GM12878 (cell line): ENCODE measurements at regions not wholly inside any gene's neighbourhood (a gene's known extent, or its start where the extent isn't known, plus 50 kb on each side); places are given as distances from the start of the nearest gene placed in this dataset.

Source experiments
- ATAC-seq: fragments of 200-7000 bp; cut with Tn5 transposase; 3 replicates; pipeline ENCODE4 v1.9.1; 2020; ENCODE audit warnings: mild to moderate bottlenecking, moderate library complexity
- BruUV-seq: library from RNA; stranded (reverse); fragments of 400-500 nt; replicated peaks from 2 replicates; lab custom pipeline; 2021; lab: Mats Ljungman, UMichigan
- CTCF ChIA-PET: fragments of 300-600 bp; sonication (Branson Sonifier 250); formaldehyde crosslinking; extraction: SDS; loops from one replicate; lab custom pipeline; 2021; ENCODE audit warnings: inconsistent platforms; lab: Yijun Ruan, JAX
- POLR2A ChIA-PET: fragments of 350-600 bp; formaldehyde crosslinking; extraction: SDS; loops from one replicate; lab custom pipeline; 2021; ENCODE audit warnings: inconsistent platforms; lab: Charles Lee
- RAD21 ChIA-PET: fragments of 300-600 bp; sonication (Branson Sonifier 250); formaldehyde crosslinking; loops from one replicate; lab custom pipeline; 2023; ENCODE audit warnings: antibody characterized with exemption; ENCODE audit not compliant: unreplicated experiment; lab: Charles Lee
- SMC1A ChIA-PET: fragments of 300-600 bp; sonication (Branson Sonifier 250); formaldehyde crosslinking; loops from one replicate; lab custom pipeline; 2023; ENCODE audit not compliant: unreplicated experiment, uncharacterized antibody; lab: Charles Lee
- DNase-seq: peaks from one replicate; pipeline ENCODE4 v3.0.0-alpha.2; 2011; ENCODE audit warnings: low read depth, low spot score
- FAIRE-seq: peaks from 3 replicates; lab custom pipeline; 2011; peaks lifted over from hg19 to GRCh38; lab: Jason Lieb, UNC
- H2AFZ ChIP-seq: 2 replicates; pipeline ENCODE4 v1.6.0; 2011; ENCODE audit warnings: low read depth, low read length, control low read depth; ENCODE audit not compliant: control insufficient read depth
- H3K27ac ChIP-seq: 2 replicates; pipeline ENCODE4 v1.5.1; 2011; ENCODE audit warnings: control low read depth; ENCODE audit not compliant: control insufficient read depth, insufficient read depth
- H3K27me3 ChIP-seq, 2 experiments: replicated peaks in 1 of 2; 2 replicates each; pipeline versions ENCODE4 v1.6.0 to v1.6.1; 2011; ENCODE audit warnings: low read length in 1 of 2; ENCODE audit not compliant: control insufficient read depth in 2 of 2, insufficient read depth in 2 of 2
- H3K36me3 ChIP-seq, 2 experiments: 2 replicates each; pipeline ENCODE4 v1.5.1; 2011; ENCODE audit warnings: low read length in 1 of 2; ENCODE audit not compliant: control insufficient read depth in 2 of 2, insufficient read depth in 2 of 2
- H3K4me1 ChIP-seq: 2 replicates; pipeline ENCODE4 v1.6.1; 2011; ENCODE audit warnings: mild to moderate bottlenecking, low read length, moderate library complexity, mixed read lengths; ENCODE audit not compliant: control insufficient read depth, insufficient read depth
- H3K4me2 ChIP-seq: 2 replicates; pipeline ENCODE4 v1.6.0; 2011; ENCODE audit warnings: control low read depth; ENCODE audit not compliant: control insufficient read depth, insufficient read depth
- H3K4me3 ChIP-seq: fragments of 200-600 bp; sonication (generic); 2 replicates; pipeline ENCODE4 v1.5.1; 2016
- H3K79me2 ChIP-seq: 2 replicates; pipeline ENCODE4 v1.6.0; 2011; ENCODE audit warnings: low read length; ENCODE audit not compliant: control insufficient read depth, insufficient read depth
- H3K9ac ChIP-seq: 2 replicates; pipeline ENCODE4 v1.8.0; 2011; ENCODE audit warnings: low read length, control low read depth, mixed read lengths; ENCODE audit not compliant: control insufficient read depth, insufficient read depth
- H3K9me3 ChIP-seq: replicated peaks from 3 replicates; pipeline ENCODE4 v1.5.1; 2011; ENCODE audit warnings: mild to moderate bottlenecking, low read length; ENCODE audit not compliant: control insufficient read depth, insufficient read depth
- H4K20me1 ChIP-seq: 2 replicates; pipeline ENCODE4 v1.6.0; 2011; ENCODE audit not compliant: control insufficient read depth, insufficient read depth
- BACH1 ChIP-seq: fragments of 450-650 bp; IDR thresholded peaks from 2 replicates; pipeline ENCODE4 v1.6.1; 2017; ENCODE audit warnings: mild to moderate bottlenecking, borderline replicate concordance
- ETV6 ChIP-seq, 2 experiments: fragments of 450-650 bp in 1 of 2; IDR thresholded peaks in 1 of 2; conservative IDR thresholded peaks in 1 of 2; 2 replicates each; pipeline ENCODE4 v1.6.1; 2014; ENCODE audit warnings: antibody characterized with exemption in 1 of 2, borderline replicate concordance in 1 of 2, low read depth in 1 of 2, mild to moderate bottlenecking in 1 of 2, moderate library complexity in 1 of 2
- HCFC1 ChIP-seq: fragments of 150-350 bp; IDR thresholded peaks from 2 replicates; pipeline ENCODE4 v1.6.1; 2014; ENCODE audit warnings: low read length
- HSF1 ChIP-seq: fragments of 150-350 bp; IDR thresholded peaks from 2 replicates; pipeline ENCODE4 v1.6.1; 2014; ENCODE audit warnings: mild to moderate bottlenecking, low read depth, low read length
- JUNB ChIP-seq: IDR thresholded peaks from 2 replicates; pipeline ENCODE4 v1.6.1; 2016; ENCODE audit warnings: antibody characterized with exemption, mild to moderate bottlenecking
- MTA2 ChIP-seq: fragments of 450-650 bp; IDR thresholded peaks from 2 replicates; pipeline ENCODE4 v1.6.1; 2016; ENCODE audit warnings: low read depth, mild to moderate bottlenecking, moderate library complexity
- NR2C1 ChIP-seq: fragments of 450-650 bp; IDR thresholded peaks from 2 replicates; pipeline ENCODE4 v1.6.1; 2017; ENCODE audit warnings: antibody characterized with exemption, mild to moderate bottlenecking, moderate library complexity
- POLR2AphosphoS5 ChIP-seq: IDR thresholded peaks from 2 replicates; pipeline ENCODE4 v1.6.1; 2011; ENCODE audit warnings: mild to moderate bottlenecking, low read length, inconsistent platforms
- SP1 ChIP-seq: IDR thresholded peaks from one replicate; pipeline ENCODE4 v1.6.1; 2011; ENCODE audit warnings: low read depth, low read length
- ZBTB40 ChIP-seq: fragments of 450-650 bp; IDR thresholded peaks from 2 replicates; pipeline ENCODE4 v1.6.1; 2016; ENCODE audit warnings: mild to moderate bottlenecking, moderate library complexity, borderline replicate concordance
- ZNF622 ChIP-seq: fragments of 450-650 bp; IDR thresholded peaks from 2 replicates; pipeline ENCODE4 v1.6.1; 2017; ENCODE audit warnings: mild to moderate bottlenecking, inconsistent platforms
- WGBS: methylation state at CpG from one replicate; pipeline ENCODE4 v1.1.6; 2016; ENCODE audit warnings: low lambda C conversion rate; ENCODE audit not compliant: insufficient replicate concordance, insufficient coverage; ENCODE audit errors: missing lambda C conversion rate; 5-methylcytosine and 5-hydroxymethylcytosine counted together
- in situ Hi-C: fragments of 300-500 bp; cut with MboI; formaldehyde crosslinking; loops from 9 replicates; pipeline ENCODE4 v1.14.3; 2018; ENCODE audit warnings: mixed read lengths
- intact Hi-C: fragments of 100-400 bp; cut with micrococcal nuclease; formaldehyde crosslinking; loops from one replicate; pipeline ENCODE4 v1.14.2; 2022; ENCODE audit not compliant: unreplicated experiment

DNA sequence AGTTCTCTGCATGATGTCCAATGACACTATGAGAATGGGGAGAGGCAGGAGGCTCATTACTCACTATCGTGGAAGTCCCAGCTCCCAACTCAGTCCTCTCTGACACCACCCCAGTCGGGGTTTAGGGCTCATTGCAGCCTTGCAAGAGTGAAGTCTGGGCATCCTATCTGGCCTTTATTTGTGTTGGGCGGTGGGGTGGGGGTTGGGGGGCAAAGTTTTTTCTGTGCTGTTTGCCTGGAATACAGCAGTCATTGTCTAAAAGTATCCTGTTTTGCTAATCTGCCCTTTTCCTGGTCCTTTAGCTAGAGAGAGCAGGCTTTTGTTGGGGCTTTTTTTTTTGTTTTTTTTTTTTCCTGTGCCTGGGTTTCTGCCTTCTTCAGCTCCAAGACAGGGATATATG is 174.2 kb downstream of the MYLK4 start:
- in situ Hi-C loops: no loop called here
- no peaks in the 10 kb centered on the region for H3K4me1 ChIP-seq
- RAD21 ChIA-PET: no interaction called here
- ATAC-seq (no peak), FAIRE-seq (no peak), DNase-seq (no peak)
- H3K27ac ChIP-seq: no peak overlapping the region
- H4K20me1 ChIP-seq: no peaks in the 10 kb centered on the region
- TF ChIP-seq ETV6 (conservative IDR thresholded peaks at IDR 0.05 in 1 of 2, IDR thresholded peaks at IDR 0.05 in 1 of 2; ENCODE audit: borderline replicate concordance in 1 of 2, low read depth in 1 of 2) (no peak), JUNB (no peak), POLR2AphosphoS5 (no peak), BACH1 (no peak), ZNF622 (no peak)
- no peaks in the 10 kb centered on the region; a peak in 1 of 4 replicates for H3K27me3 ChIP-seq
- H2AFZ ChIP-seq: no peak overlapping the region
- SMC1A ChIA-PET: no interaction called here
- no peaks in the 10 kb centered on the region for H3K36me3 ChIP-seq
- CTCF ChIA-PET: interaction anchor here (0.6 kb wide), 1 partner anchor 24 kb away, joined by 3 read pairs; no protein-coding TSS in a partner anchor
- 37% methylated on average over 3 of the region's 3 CpGs for WGBS
- H3K4me2 ChIP-seq: no peak overlapping the region
- intact Hi-C loops: no loop called here
- no peaks in the 10 kb centered on the region for H3K79me2 ChIP-seq
- POLR2A ChIA-PET: no interaction called here
- H3K9ac ChIP-seq: no peak overlapping the region
- H3K9me3 ChIP-seq: no peaks in the 10 kb centered on the region
- no peak overlapping the region for H3K4me3 ChIP-seq
- BruUV-seq: no TSS peak

DNA sequence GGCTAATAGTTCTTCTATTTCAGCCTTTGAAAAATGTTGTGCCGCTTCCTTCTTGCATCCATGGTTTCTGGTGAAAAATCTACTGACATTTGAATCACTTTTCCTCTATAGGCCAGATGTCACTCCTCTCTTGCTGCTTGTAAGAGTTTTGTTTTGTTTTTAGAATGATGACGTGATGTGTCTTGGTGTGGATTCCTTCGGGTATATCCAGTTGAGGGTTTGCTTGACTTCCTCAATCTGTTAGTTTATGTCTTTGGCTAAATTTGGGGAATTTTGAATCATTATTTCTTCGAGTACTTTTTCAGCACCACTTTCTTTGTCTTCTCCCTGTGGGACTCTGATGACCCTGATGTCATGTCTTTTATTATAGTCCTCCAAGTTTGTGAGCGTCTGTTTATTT is 175.5 kb downstream of the MYLK4 start:
- SMC1A ChIA-PET: no interaction called here
- Histone ChIP-seq H3K9me3 (no peaks in the 10 kb centered on the region), H3K4me1 (no peaks in the 10 kb centered on the region), H3K9ac (no peak overlapping the region), H3K79me2 (no peaks in the 10 kb centered on the region), H3K4me3 (no peak overlapping the region), H2AFZ (no peak overlapping the region), H3K27me3 (no peaks in the 10 kb centered on the region; a peak in 1 of 4 replicates), H3K27ac (no peak overlapping the region), H3K4me2 (no peak overlapping the region), H3K36me3 (no peaks in the 10 kb centered on the region), H4K20me1 (no peaks in the 10 kb centered on the region)
- WGBS: 34% methylated on average over 5 of the region's 5 CpGs
- in situ Hi-C loops (no loop called here), intact Hi-C loops (no loop called here)
- CTCF ChIA-PET: no interaction called here
- POLR2A ChIA-PET: no interaction called here
- RAD21 ChIA-PET: no interaction called here
- BruUV-seq: no TSS peak
- ATAC-seq (no peak), DNase-seq (no peak), FAIRE-seq (no peak)
- TF ChIP-seq ZBTB40 (no peak), SP1 (no peak), HCFC1 (no peak), HSF1 (no peak), MTA2 (no peak), NR2C1 (no peak)
